Upper lobe of left lung (tissue), 4 donors: ENCODE measurements at regions not wholly inside any gene's neighbourhood (a gene's known extent, or its start where the extent isn't known, plus 50 kb on each side); places are given as distances from the start of the nearest gene placed in this dataset.
"Not testable (repeated sequence)": the region's sequence is repeated elsewhere in the genome, so short reads cannot be mapped to it uniquely, and the experiment has no call there.

Experiments
- CTCF ChIP-seq, 6 experiments: fragments of 450-650 bp in 4 of 6; fragments of 200-600 bp in 2 of 6; sonication (generic) in 2 of 6; IDR thresholded peaks; one replicate each; pipeline ENCODE4 v1.5.1; 2016 to 2019; ENCODE audit warnings: antibody characterized with exemption in 6 of 6
- EP300 ChIP-seq, 4 donors: sonication (generic); formaldehyde crosslinking; IDR thresholded peaks; one replicate each; pipeline ENCODE4 v1.5.1; 2017; ENCODE audit warnings: antibody characterized with exemption in 4 of 4, control low read depth in 2 of 4
- POLR2A ChIP-seq, 4 donors: fragments of 450-650 bp; IDR thresholded peaks; one replicate each; pipeline ENCODE4 v1.5.1; 2016 to 2017; ENCODE audit warnings: antibody characterized with exemption in 4 of 4, mild to moderate bottlenecking in 2 of 4

GRCh38 chr9:138174954-138175353, 297.4 kb downstream of the CACNA1B start:
- TF ChIP-seq POLR2A, CTCF, EP300 (IDR thresholded peaks at IDR 0.05): not testable (repeated sequence)
